GM23248 (cell line): ENCODE measurements at regions not wholly inside any gene's neighbourhood (a gene's known extent, or its start where the extent isn't known, plus 50 kb on each side); places are given as distances from the start of the nearest gene placed in this dataset.

Experiments used
- EZH2 ChIP-seq: fragments of 200-600 bp; sonication (generic); IDR thresholded peaks from 2 replicates; pipeline ENCODE4 v1.6.1; 2018; ENCODE audit warnings: antibody characterized with exemption, mild to moderate bottlenecking; ENCODE audit not compliant: insufficient read depth, poor library complexity, severe bottlenecking
- EZH2phosphoT487 ChIP-seq: fragments of 200-600 bp; sonication (generic); IDR thresholded peaks from 2 replicates; pipeline ENCODE4 v1.6.1; 2018; ENCODE audit warnings: antibody characterized with exemption, moderate library complexity, mild to moderate bottlenecking, low read depth; ENCODE audit not compliant: insufficient read depth

GRCh38 chr5:106637275-106637674, 1033.5 kb downstream of the EFNA5 start:
- no peak for TF ChIP-seq EZH2phosphoT487
- no peak for TF ChIP-seq EZH2
